HG02642 (cell line): ENCODE measurements at regions not wholly inside any gene's neighbourhood (a gene's known extent, or its start where the extent isn't known, plus 50 kb on each side); places are given as distances from the start of the nearest gene placed in this dataset.

ENCODE experiments used
- ATAC-seq: cut with Tn5 transposase; IDR thresholded peaks from one replicate; pipeline ENCODE4 v1.9.1; 2021; ENCODE audit warnings: mild to moderate bottlenecking; ENCODE audit not compliant: unreplicated experiment, poor library complexity

DNA sequence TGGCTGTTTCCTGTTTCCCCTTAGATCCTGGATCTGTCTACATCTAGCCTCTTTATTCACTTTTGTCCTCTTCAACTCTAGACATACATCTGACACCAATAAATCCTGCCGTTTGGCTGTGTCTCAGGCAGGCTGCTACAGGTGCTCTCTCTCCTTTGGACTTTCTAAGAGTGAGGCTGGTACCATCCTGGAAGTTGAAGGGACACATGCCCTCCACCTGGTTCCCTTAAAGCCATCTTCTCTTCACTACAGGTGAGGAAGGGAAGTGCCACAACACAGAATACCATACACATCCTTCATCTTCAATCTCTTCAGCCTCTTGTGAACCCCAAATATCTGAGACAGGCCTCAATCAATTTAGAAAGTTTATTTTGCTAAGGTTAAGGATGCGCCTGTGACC lies 137.9 kb downstream of the BACH1 start:
- ATAC-seq, result no peak

DNA sequence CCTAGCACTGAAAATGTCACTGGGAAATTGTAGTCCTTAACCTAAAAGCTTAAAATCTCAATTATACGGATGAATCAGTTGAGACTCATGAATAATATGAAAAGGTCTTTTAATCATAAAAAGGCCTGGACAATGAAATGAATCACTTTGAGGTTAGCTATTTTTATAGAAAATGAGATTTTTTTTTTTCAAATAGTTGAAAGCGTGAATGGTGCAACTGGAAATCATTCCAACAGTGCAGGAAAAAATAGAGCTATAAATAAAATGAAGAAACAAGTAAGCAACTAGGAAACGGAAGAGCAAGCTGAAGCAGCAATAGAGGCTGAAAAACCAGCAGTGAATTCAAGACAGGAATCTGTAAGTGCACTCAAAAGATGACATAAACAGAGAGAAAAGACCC lies 142.9 kb downstream of the BACH1 start:
- no peak for ATAC-seq

GRCh38 chr21:29443411-29444010 lies 144.8 kb downstream of the BACH1 start:
- ATAC-seq, result no peak

DNA sequence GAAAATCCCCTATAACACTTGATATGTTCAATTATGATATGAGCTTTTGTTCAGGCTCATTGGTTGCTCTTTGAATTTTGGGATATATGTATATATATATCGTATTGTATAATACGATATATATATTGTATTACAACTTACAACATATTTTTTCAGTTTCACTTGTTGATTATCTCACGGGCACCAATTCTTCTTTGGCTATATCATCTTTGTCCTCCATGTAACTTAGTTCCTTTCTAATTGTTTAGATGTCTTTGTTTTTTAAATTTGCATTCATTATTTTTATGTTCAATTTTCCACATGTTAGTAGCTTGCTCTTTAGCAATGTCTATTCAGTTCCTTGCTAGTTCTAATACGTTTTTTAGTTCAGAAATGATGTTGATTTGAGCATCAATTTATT lies 150.0 kb downstream of the BACH1 start:
- no peak for ATAC-seq

- no peak for ATAC-seq
Measured at GRCh38 chr21:29449306-29449950, 150.7 kb downstream of the BACH1 start.

- no peak for ATAC-seq
Measured at GRCh38 chr21:29450058-29450457, 151.3 kb downstream of the BACH1 start.

GRCh38 chr21:29453511-29453910 lies 154.8 kb downstream of the BACH1 start:
- peak; percentile 51 for ATAC-seq

DNA sequence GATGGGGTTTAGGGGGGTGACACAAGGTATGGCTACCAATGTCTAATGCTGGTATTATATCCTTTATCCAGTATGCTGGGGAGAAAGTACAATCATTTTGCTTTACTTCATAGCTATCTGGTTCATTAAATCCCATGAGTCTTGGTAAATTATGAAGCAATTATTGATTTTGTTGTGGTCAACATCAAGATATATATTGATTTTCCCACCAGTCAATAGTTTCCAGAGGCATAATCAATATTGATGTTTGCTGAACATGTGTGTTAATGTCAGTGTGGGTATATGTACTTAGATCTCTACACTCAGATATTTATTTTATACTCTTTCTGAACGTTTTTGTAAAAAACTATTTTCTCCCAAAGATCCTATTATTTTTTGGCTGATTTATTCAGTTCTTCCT lies 155.5 kb downstream of the BACH1 start:
- ATAC-seq, result no peak

DNA sequence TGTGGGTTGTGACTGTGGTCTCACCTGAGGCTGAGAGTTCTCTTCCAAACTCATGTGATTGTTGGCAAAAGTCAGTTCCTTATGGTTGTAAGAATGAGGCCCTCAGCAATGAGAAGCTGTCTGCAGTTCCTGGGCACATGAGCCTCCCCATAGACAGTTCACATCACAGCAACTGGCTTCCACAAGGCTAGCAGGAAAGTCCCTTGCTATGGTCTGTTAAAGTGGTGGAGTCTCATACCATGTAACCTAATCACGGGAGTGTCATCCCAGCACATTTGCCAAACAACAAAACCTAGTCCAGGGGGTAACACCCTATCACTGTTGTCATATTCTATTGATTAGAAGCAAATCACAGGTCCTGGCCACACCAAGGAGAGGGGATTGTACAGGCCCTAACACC lies 163.8 kb downstream of the BACH1 start:
- peak; percentile 65 for ATAC-seq

GRCh38 chr21:29465546-29465945 lies 166.8 kb downstream of the BACH1 start:
- no peak for ATAC-seq

- no peak for ATAC-seq
Measured at GRCh38 chr21:29466532-29466931, 167.8 kb downstream of the BACH1 start.

DNA sequence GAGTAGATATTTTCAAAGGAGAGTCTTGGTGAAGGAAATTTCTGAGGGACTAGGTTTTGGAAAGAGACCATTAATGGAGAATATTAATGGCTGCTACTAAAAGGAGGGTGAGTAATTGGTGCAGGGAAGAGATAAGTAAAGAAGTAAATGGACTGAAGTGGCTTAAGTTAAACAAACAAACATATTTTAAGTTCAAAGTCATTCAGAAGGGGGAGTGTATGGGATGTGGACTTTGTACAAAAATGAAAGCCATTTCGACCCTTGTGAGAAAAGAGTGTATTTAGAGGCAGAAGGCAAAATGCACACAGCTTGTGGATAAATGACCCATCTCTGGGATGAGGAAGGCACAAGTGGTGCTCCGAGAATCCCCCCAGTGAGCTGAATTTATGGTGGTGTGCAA lies 171.7 kb downstream of the BACH1 start:
- ATAC-seq, result no peak

- no peak for ATAC-seq
Measured at GRCh38 chr21:29473808-29474207, 175.1 kb downstream of the BACH1 start.

DNA sequence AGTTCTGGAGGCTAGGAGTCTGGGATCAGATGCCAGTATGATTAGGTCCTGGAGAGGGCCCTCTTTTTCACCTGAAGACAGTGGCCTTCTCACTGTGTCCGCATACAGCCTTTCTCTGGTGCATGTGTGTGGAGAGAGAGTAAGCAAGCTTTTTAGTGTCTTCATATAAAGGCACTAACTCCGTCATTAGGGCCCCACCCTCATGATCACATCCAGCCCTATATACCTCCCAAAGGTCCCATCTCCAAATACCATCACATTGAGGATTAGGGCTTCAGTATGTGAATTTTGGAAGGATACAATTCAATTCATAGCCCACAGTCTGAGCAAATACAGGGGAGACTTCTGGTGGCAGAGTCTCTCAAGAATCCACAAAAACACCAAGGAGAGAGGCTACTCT lies 176.6 kb downstream of the BACH1 start:
- no peak for ATAC-seq

DNA sequence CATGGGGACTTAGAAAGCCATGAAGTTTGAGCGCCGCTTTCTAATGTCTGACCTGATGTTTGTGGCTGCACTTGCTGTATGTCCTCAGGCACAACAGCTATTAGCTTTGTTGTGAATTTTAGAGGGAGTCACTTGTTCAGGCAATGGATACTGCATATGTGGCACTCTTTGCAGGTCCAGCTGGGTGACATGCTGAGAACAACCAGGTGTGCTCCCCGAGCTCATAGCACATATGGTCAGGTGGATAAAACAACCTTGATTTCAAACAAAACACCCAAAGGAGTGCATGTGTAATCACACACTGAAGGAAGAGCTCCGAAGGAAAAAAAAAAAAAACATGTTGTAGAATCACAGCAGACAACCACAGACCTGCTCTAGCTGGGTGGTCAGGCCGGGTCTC lies 178.6 kb downstream of the BACH1 start:
- ATAC-seq, result no peak

DNA sequence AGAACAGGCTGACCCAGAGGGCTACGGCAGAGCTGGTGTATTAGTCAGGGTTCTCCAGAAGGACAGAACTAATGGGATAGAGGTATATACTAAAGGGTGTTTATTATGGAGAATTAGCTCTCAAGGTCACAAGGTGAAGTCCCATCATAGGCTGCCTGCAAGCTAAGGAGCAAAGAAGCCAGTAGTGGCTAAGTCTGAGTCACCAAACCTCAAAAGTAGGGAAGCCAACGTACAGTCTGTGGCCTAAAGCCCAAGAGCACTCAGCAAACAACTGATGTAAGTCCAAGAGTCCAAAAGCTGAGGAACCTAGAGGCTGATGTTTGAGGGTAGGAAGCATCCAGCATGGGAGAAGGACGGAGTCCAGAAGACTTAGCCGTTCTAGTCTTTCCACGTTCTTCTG lies 179.2 kb downstream of the BACH1 start:
- ATAC-seq, result no peak

GRCh38 chr21:29481081-29481480 lies 182.4 kb downstream of the BACH1 start:
- ATAC-seq, result no peak

DNA sequence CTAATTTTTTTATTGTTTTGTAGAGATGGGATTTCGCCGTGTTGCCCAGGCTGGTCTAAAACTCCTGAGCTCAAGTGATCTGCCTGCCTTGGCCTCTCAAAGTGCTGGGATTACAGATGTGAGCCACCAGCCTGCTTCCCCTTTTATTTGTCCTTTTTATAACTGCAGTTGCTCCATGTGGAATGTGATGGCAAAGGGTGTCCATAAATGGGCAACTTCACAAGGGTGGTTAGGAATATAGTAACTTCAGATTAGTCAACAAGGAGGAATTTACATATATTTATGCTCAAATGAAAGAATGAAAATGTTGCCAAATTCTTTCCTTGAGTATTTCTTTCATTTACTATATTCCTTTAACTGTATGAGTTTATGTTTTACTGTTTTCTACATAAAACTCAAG lies 182.9 kb downstream of the BACH1 start:
- ATAC-seq, result no peak

GRCh38 chr21:29486306-29486807 lies 187.6 kb downstream of the BACH1 start:
- ATAC-seq, result no peak
